HL-60 (cell line): ENCODE measurements at regions not wholly inside any gene's neighbourhood (a gene's known extent, or its start where the extent isn't known, plus 50 kb on each side); places are given as distances from the start of the nearest gene placed in this dataset.

Source experiments
- DNase-seq, 2 experiments: peaks; one replicate each; pipeline ENCODE4 v3.0.0-alpha.2; 2010 to 2020; ENCODE audit warnings: low read depth in 1 of 2, low spot score in 1 of 2
- H3K27ac ChIP-seq: fragments of 250-450 bp; sonication (Bioruptor Pico); replicated peaks from 2 replicates; pipeline ENCODE4 v1.5.1; 2020; ENCODE audit warnings: mild to moderate bottlenecking, moderate library complexity
- H3K27me3 ChIP-seq: fragments of 250-450 bp; sonication (Bioruptor Pico); 2 replicates; pipeline ENCODE4 v1.5.1; 2021; ENCODE audit warnings: mild to moderate bottlenecking, moderate library complexity; ENCODE audit not compliant: insufficient read depth, poor library complexity, severe bottlenecking
- H3K4me3 ChIP-seq: replicated peaks from 2 replicates; pipeline ENCODE4 v1.5.1; 2011; ENCODE audit warnings: mild to moderate bottlenecking, control low read depth, low read length; ENCODE audit not compliant: insufficient read depth
- CTCF ChIP-seq: IDR thresholded peaks from one replicate; pipeline ENCODE4 v1.5.1; 2011; ENCODE audit warnings: low read length, control low read depth, inconsistent platforms; ENCODE audit not compliant: insufficient read depth
- GABPA ChIP-seq: IDR thresholded peaks from 2 replicates; pipeline ENCODE4 v1.6.1; 2012; ENCODE audit warnings: low read depth
- POLR2AphosphoS5 ChIP-seq: IDR thresholded peaks from 2 replicates; pipeline ENCODE4 v1.6.1; 2012; ENCODE audit warnings: low read depth
- SPI1 ChIP-seq: IDR thresholded peaks from 2 replicates; pipeline ENCODE4 v1.6.1; 2012; ENCODE audit warnings: low read depth, mild to moderate bottlenecking, borderline replicate concordance
- TF ChIP-seq, protein P1 (sequence below): IDR thresholded peaks from 2 replicates; pipeline ENCODE4 v1.6.1; 2012; ENCODE audit warnings: low read depth; ENCODE audit not compliant: insufficient replicate concordance

DNA sequence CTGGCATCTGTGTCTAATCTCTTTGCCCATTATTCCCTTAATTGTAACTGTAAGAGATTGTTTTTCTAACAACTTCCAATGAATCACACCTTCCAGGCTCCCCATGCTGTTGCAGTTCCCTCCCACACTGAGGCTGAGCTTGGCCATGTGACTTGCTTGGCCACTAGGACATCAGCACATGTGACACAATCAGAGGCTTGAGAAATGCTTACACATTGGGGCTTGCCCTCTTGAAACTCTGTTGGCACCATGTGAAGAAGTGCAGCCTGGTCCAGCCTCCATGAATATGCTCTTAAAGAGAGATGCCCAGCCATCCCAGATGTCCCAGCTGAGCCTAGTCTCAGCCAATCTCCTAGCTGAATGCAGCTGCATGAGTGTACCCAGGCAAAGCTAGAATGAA lies 326.8 kb upstream of the SOX2 start:
- no peak for TF ChIP-seq GABPA
- TF ChIP-seq CTCF: no peak
- TF ChIP-seq POLR2AphosphoS5: no peak
- no peak for TF ChIP-seq SPI1
- TF ChIP-seq, protein P1, sequence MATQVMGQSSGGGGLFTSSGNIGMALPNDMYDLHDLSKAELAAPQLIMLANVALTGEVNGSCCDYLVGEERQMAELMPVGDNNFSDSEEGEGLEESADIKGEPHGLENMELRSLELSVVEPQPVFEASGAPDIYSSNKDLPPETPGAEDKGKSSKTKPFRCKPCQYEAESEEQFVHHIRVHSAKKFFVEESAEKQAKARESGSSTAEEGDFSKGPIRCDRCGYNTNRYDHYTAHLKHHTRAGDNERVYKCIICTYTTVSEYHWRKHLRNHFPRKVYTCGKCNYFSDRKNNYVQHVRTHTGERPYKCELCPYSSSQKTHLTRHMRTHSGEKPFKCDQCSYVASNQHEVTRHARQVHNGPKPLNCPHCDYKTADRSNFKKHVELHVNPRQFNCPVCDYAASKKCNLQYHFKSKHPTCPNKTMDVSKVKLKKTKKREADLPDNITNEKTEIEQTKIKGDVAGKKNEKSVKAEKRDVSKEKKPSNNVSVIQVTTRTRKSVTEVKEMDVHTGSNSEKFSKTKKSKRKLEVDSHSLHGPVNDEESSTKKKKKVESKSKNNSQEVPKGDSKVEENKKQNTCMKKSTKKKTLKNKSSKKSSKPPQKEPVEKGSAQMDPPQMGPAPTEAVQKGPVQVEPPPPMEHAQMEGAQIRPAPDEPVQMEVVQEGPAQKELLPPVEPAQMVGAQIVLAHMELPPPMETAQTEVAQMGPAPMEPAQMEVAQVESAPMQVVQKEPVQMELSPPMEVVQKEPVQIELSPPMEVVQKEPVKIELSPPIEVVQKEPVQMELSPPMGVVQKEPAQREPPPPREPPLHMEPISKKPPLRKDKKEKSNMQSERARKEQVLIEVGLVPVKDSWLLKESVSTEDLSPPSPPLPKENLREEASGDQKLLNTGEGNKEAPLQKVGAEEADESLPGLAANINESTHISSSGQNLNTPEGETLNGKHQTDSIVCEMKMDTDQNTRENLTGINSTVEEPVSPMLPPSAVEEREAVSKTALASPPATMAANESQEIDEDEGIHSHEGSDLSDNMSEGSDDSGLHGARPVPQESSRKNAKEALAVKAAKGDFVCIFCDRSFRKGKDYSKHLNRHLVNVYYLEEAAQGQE: no peak
- peak in 1 of 2 experiments; percentile 4 for DNase-seq

GRCh38 chr3:181383760-181384159 lies 328.0 kb upstream of the SOX2 start:
- H3K27me3 ChIP-seq: no peaks in the 10 kb centered on the region
- H3K27ac ChIP-seq: no peak overlapping the region
- H3K4me3 ChIP-seq: no peak overlapping the region
- TF ChIP-seq GABPA: no peak
- TF ChIP-seq SPI1: peak; percentile 53; the same call in 1 of the 2 replicates
- TF ChIP-seq CTCF: no peak
- TF ChIP-seq POLR2AphosphoS5: no peak
- TF ChIP-seq, protein P1: no peak
- DNase-seq: peak in 1 of 2 experiments; percentile 4

More for the DNA sequence above, 326.8 kb upstream of the SOX2 start:
- H3K27ac ChIP-seq: no peak overlapping the region
- H3K27me3 ChIP-seq: no peaks in the 10 kb centered on the region
- H3K4me3 ChIP-seq: no peak overlapping the region

GRCh38 chr3:181383201-181383600 lies 328.5 kb upstream of the SOX2 start:
- Histone ChIP-seq H3K27me3 (no peaks in the 10 kb centered on the region), H3K27ac (no peak overlapping the region), H3K4me3 (no peak overlapping the region)
- no peak for DNase-seq
- TF ChIP-seq GABPA (no peak), POLR2AphosphoS5 (no peak), SPI1 (no peak)

GRCh38 chr3:181382656-181383055 lies 329.1 kb upstream of the SOX2 start:
- no peak overlapping the region for H3K27ac ChIP-seq
- TF ChIP-seq GABPA (no peak), CTCF (no peak), POLR2AphosphoS5 (no peak), SPI1 (no peak)
- TF ChIP-seq, protein P1: no peak
- H3K4me3 ChIP-seq: no peak overlapping the region
- no peaks in the 10 kb centered on the region for H3K27me3 ChIP-seq
- no peak for DNase-seq
